ENCODE measurements at regions not wholly inside any gene's neighbourhood (a gene's known extent, or its start where the extent isn't known, plus 50 kb on each side); places are given as distances from the start of the nearest gene placed in this dataset.
A peak's percentile ranks its signal among the peaks of the same experiment; 100 is the strongest.

DNA sequence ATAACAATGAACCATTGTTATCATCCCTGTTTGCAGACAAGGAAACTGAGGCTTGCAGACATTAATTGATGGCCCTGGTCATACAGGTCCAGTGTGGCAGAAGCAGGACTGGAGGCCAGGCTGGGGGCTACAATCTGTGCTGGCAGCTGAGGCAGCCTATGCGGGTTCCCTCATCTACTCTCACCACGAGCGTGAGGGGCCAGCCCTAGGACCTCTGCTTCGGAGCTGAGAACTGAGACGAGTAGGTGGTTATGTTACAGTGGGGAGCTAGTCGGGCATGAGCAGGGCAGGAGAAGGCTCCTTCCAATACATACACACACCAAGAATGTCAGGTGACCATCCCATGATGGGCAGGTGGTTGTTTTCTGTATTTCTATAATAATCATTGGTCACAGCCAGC, 82.2 kb upstream of the ASB18 start:
- TF ChIP-seq CTCF (IDR thresholded peaks at IDR 0.05; ENCODE audit: insufficient read depth, low read depth, low read length), result no peak
- H3K4me3 ChIP-seq (ENCODE audit: low read depth, low read length), result no peak overlapping the region
- DNase-seq (ENCODE audit: low read depth), result no peak

GRCh38 chr2:236348279-236348678, 84.1 kb upstream of the ASB18 start:
- no peak for DNase-seq (ENCODE audit: low read depth)
- no peak overlapping the region for H3K4me3 ChIP-seq (ENCODE audit: low read depth, low read length)
- TF ChIP-seq CTCF (IDR thresholded peaks at IDR 0.05; ENCODE audit: insufficient read depth, low read depth, low read length), result no peak

DNA sequence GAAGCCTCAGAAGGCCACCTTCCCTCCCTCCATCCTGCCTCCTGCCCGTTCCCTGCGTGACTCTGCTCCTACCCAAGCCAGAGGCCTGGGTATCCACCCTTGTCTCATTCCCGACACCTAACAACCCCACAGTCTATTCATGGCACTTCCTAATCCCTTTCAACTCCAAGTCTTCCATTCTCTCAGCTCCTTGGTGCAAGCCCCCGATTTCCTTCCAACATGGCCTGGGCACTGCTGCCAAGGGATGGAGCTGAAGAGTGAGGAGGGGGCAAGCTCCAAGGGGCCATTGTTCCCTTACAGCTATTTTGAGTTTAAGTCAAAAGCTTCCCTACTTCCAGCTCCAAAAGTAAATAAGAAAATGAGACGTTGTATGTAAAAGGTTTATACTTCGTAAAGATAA, 84.8 kb upstream of the ASB18 start:
- H3K4me3 ChIP-seq (ENCODE audit: low read depth, low read length), result no peak overlapping the region
- no peak for TF ChIP-seq CTCF (IDR thresholded peaks at IDR 0.05; ENCODE audit: insufficient read depth, low read depth, low read length)
- no peak for DNase-seq (ENCODE audit: low read depth)

- TF ChIP-seq CTCF (IDR thresholded peaks at IDR 0.05; ENCODE audit: insufficient read depth, low read depth, low read length), result no peak
- no peak overlapping the region for H3K4me3 ChIP-seq (ENCODE audit: low read depth, low read length)
- no peak for DNase-seq (ENCODE audit: low read depth)
Measured at GRCh38 chr2:236350426-236350825, 86.2 kb upstream of the ASB18 start.

DNA sequence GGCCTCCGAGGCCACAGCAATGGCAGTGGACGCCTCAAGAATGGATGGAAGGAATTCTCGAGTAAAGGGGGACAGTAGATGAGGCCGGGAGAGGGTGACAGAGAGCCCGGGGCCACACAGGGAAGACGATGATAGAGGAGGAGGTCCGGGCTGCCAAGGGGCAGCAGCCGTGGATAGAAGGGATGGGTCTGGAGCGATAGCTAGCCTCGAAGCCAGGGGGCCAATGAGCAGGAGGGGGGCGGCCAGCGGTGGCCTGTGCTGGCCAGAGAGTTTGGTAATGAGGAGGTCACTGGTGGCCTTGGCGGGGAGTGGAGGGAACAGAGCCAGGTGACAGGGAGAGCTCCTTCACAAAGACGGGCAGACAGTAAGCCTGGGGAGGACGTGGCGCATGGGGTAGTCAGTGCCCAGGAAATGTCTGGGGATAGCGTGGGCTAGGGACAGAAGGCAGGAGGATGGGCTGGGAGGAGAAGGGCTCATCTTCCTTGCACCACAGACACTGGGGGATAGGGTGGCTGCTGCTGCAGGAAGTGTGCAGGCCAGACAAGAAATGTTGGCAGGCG, 87.8 kb upstream of the ASB18 start:
- TF ChIP-seq CTCF (IDR thresholded peaks at IDR 0.05; ENCODE audit: insufficient read depth, low read depth, low read length), result no peak
- no peak overlapping the region for H3K4me3 ChIP-seq (ENCODE audit: low read depth, low read length)
- no peak for DNase-seq (ENCODE audit: low read depth)

GRCh38 chr2:236352761-236353593, 88.8 kb upstream of the ASB18 start:
- H3K4me3 ChIP-seq (ENCODE audit: low read depth, low read length), result no peak overlapping the region
- TF ChIP-seq CTCF (IDR thresholded peaks at IDR 0.05; ENCODE audit: insufficient read depth, low read depth, low read length), result peak; percentile 82
- peak; percentile 40 for DNase-seq (ENCODE audit: low read depth)
